ENCODE measurements at regions not wholly inside any gene's neighbourhood (a gene's known extent, or its start where the extent isn't known, plus 50 kb on each side); places are given as distances from the start of the nearest gene placed in this dataset.

GRCh38 chr12:69099201-69099837 lies 140.1 kb upstream of the CPSF6 start:
- no peak for DNase-seq

- DNase-seq = no peak
Observed at GRCh38 chr12:69101505-69101904, 137.9 kb upstream of the CPSF6 start.

- no peak for DNase-seq
Observed at GRCh38 chr12:69102856-69103255, 136.5 kb upstream of the CPSF6 start.

GRCh38 chr12:69105101-69105962 lies 134.0 kb upstream of the CPSF6 start:
- DNase-seq = no peak

GRCh38 chr12:69106482-69107118 lies 132.8 kb upstream of the CPSF6 start:
- no peak for DNase-seq

- no peak for DNase-seq
Observed at GRCh38 chr12:69107541-69107940, 131.8 kb upstream of the CPSF6 start.

DNA sequence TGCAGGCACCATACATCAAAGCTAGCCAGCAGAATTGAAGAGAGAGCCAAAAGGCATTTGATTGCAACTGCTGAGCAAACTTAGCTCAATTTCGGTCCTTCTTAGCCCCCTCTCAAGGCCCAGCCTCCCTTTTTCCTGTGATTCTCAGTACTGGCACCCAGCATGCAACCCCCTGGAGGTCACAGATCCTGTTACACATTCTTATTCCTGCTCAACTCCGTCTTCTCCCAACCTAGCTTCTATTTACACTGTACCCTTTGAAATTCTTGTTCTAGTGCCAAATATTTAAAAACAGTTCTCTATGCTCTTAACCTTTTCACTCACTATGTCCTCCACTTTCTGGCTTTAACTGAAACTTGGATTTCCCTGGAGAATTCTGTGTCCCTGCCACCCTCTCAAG lies 131.3 kb upstream of the CPSF6 start:
- DNase-seq = no peak

- DNase-seq = no peak
Observed at GRCh38 chr12:69112616-69113015, 126.8 kb upstream of the CPSF6 start.

- no peak for DNase-seq
Observed at GRCh38 chr12:69115099-69115498, 124.3 kb upstream of the CPSF6 start.

DNA sequence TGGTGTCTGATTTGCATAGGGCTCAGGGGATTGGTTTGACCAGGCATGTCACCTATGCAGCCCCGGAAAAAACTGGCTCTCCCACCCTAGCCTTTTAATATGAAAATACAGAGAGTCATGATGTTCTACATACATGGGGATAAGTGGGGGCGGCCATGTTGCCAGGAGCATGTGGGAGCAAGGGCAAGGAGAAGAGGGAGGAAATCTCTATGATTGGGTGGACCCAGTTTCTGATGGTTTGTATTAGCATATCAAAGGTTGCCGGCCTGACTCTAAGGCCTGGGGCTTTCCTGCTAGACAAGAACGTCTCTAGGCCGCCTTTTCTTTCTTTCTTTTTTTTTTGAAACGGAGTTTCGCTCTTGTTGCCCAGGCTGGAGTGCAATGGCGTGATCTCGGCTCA lies 123.4 kb upstream of the CPSF6 start:
- DNase-seq = no peak

GRCh38 chr12:69117566-69118266 lies 121.7 kb upstream of the CPSF6 start:
- no peak for DNase-seq

GRCh38 chr12:69118516-69118915 lies 120.9 kb upstream of the CPSF6 start:
- DNase-seq = no peak

DNA sequence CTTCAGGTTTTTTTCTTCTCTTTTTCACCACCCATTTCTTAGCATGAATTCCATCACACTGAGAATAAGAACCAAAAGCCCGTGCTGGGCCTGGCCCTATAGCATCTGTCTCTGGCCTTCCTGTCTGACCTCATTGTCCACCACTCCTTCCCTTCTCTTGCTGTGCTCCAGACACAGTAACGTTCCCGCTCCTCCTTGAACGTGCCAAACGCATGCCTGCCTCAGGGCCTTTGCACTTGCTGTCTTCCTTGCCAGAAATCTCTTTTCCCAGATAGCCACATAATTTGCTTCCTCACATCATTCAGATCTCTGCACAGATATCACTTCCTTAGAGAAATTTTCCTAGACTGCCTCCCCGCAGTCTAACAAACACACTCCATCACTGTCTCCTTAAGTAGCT lies 119.6 kb upstream of the CPSF6 start:
- DNase-seq = no peak

DNA sequence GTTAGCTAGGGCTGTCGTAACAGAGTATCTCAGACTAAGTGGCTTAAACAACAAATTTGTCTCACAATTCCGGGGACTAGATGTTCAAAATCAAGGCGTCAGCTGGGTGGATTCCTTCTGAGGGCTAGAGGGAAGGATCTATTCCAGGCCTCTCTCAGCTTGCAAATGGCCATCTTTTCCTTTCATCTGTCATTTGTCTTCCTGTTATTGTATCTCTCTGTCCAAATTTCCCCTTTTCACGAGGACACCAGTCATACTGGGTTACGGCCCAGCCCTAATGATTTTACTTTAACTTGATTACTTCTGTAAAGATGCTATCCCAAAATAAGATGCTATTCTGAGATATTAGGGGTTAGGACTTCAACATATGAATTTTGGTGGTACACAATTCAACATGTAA lies 119.0 kb upstream of the CPSF6 start:
- DNase-seq = no peak

DNA sequence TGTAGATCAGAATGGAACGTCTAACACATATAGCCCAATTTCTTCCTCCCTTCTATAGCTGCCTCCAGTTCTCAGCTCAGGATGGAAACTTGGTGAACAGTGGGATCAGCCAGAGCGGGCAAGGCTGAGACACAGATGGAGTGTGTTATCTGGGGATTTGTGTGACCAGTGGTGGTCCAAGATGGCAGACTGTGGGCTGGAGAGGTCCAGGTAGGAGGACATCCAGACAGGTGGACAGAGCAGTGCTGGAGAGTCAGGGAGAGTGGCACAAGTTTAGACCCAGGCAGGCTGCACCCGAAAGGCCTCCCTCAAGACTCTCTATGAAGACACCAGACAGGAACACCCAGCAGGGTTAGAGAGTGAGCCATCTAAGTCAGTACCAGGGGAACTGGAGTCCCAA lies 116.1 kb upstream of the CPSF6 start:
- no peak for DNase-seq

GRCh38 chr12:69123919-69124638 lies 115.3 kb upstream of the CPSF6 start:
- no peak for DNase-seq

- no peak for DNase-seq
Observed at GRCh38 chr12:69129017-69129416, 110.4 kb upstream of the CPSF6 start.

GRCh38 chr12:69129564-69129963 lies 109.8 kb upstream of the CPSF6 start:
- DNase-seq = no peak

DNA sequence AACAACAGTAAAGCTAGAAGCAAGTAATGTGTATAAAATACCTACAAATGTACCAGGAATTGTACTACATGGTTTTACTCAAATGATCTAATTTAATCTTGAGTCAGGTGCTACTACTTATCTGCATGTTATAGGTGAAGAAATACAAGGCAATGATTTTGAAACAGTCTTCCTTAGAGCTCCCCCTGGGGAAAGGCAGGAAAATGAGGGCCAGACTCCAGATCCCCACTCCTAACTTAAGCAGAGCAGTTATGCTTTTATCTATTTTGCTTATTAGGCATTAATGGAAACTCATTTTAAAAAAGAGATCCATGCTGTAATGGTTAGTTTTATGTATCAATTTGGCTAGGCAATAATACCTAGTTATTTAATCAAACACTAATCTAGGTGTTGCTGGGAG lies 109.3 kb upstream of the CPSF6 start:
- no peak for DNase-seq

DNA sequence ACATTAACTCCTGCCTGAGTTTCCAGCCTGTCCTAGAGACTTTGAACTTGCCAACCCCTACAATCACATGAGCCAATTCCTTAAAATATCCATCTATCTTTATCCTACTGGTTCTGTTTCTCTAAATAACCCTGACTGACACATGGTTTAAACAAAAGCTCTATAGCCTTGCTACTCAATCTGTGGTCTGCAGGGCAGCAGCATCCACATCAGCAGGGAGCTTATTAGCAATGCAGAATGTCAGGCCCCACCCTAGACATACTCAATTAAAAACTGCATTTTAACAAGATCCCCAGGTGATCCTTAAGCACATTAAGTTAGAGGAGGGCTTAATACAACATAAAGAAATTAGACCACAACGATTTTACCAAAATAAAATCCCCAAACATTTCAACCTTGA lies 108.3 kb upstream of the CPSF6 start:
- no peak for DNase-seq

DNA sequence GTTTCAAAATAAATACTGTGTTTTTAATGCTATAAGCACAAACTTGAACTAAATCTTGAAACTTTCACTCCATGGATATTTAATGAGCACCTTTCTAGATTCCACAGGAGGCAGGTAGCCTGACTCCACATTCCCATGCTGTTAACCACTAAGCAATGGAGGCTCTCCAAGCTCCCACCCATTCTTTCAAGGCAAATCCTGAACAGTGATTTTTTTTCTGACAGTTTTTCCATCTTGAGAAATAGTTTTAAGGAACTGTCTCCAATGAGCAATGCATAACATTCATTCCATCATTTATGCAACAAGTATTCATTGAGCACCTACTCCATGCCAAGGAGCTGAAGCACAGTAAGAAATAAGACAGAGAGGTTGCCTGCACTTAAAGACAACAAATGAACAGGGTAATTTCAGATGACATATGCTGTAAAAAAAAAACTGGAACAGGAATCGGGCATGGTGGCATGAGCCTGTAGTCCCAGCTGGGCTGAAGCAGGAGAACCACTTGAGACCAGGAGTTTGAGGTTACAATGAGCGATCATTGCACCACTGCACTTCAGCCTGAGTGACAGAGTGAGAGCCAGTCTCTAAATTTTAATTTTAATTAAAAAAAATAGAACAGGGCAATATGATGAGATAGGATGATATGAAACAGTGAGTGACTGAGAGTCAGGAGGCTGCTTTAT lies 102.3 kb upstream of the CPSF6 start:
- DNase-seq = no peak

DNA sequence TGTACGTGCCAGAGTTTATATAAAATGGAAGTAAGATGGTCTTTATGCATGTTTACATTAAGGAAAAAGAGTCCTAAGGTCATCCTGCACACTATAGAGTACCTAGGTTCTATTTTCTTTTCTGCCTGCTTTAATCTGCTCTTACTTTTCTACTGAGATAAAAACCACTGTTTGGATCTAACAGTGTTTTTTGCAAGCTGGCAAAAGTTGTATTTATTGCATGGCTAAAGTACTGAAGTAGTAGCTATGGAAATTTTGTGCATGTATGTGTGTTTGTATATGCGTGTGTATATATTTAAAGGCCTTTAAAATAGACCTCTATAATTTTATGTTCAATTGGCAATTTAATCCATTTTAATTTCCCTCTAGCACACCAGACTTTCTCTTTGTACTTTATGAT lies 98.3 kb upstream of the CPSF6 start:
- DNase-seq = no peak
